Tibial nerve (tissue), 3 donors: ENCODE measurements at regions not wholly inside any gene's neighbourhood (a gene's known extent, or its start where the extent isn't known, plus 50 kb on each side); places are given as distances from the start of the nearest gene placed in this dataset.

Experiments used
- POLR2A ChIP-seq, 2 donors: fragments of 450-650 bp; IDR thresholded peaks; one replicate each; pipeline ENCODE4 v1.6.1; 2017; ENCODE audit warnings: antibody characterized with exemption in 2 of 2, mild to moderate bottlenecking in 2 of 2, moderate library complexity in 2 of 2
- TF ChIP-seq, protein P1 (sequence below), 5 experiments: fragments of 200-600 bp in 3 of 5; fragments of 450-650 bp in 2 of 5; sonication (generic) in 3 of 5; IDR thresholded peaks; one replicate each; pipeline ENCODE4 v1.5.1; 2016 to 2019; ENCODE audit warnings: antibody characterized with exemption in 5 of 5, mild to moderate bottlenecking in 3 of 5, moderate library complexity in 2 of 5

DNA sequence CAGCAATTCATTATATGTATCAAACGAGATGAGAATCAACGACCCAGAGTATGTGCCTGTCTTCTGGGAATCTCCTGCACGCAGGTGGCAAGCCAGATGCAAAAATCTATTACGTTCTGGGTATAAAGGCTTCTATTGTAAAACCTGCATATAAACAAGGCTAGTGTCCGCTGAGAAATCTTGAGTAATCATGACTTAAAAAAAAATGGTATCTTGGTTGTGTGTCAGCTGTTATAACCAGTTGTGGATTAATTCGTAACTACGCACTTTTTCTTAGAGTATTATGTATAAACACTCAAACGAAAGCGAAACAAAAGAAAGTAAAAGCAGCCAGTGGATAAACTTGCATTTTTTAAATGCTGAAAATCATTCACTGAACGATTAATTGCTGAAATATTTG lies 509.1 kb downstream of the RSL24D1 start:
- TF ChIP-seq, protein P1, sequence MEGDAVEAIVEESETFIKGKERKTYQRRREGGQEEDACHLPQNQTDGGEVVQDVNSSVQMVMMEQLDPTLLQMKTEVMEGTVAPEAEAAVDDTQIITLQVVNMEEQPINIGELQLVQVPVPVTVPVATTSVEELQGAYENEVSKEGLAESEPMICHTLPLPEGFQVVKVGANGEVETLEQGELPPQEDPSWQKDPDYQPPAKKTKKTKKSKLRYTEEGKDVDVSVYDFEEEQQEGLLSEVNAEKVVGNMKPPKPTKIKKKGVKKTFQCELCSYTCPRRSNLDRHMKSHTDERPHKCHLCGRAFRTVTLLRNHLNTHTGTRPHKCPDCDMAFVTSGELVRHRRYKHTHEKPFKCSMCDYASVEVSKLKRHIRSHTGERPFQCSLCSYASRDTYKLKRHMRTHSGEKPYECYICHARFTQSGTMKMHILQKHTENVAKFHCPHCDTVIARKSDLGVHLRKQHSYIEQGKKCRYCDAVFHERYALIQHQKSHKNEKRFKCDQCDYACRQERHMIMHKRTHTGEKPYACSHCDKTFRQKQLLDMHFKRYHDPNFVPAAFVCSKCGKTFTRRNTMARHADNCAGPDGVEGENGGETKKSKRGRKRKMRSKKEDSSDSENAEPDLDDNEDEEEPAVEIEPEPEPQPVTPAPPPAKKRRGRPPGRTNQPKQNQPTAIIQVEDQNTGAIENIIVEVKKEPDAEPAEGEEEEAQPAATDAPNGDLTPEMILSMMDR (IDR thresholded peaks at IDR 0.05) = no peak
- no peak for TF ChIP-seq POLR2A (IDR thresholded peaks at IDR 0.05)
